Stimulated activated CD4-positive, alpha-beta T cell treated with anti-CD3 and anti-CD28 coated beads, Interleukin-15, amount 100 ng/mL, for 48 hours (primary cell): ENCODE measurements at regions not wholly inside any gene's neighbourhood (a gene's known extent, or its start where the extent isn't known, plus 50 kb on each side); places are given as distances from the start of the nearest gene placed in this dataset.
"Not testable (repeated sequence)": the region's sequence is repeated elsewhere in the genome, so short reads cannot be mapped to it uniquely, and the experiment has no call there.

Source experiments
- DNase-seq, 2 donors: peaks; one replicate each; pipeline ENCODE4 v3.0.0-alpha.2; 2020; ENCODE audit warnings: low read depth in 2 of 2

- DNase-seq: no peak
These were observed 923.2 kb downstream of the NLGN4X start for GRCh38 chrX:5305452-5305851.

GRCh38 chrX:5295004-5295403 is 933.7 kb downstream of the NLGN4X start:
- no peak for DNase-seq

- DNase-seq: no peak
These were observed 938.0 kb downstream of the NLGN4X start for GRCh38 chrX:5290635-5291034.

GRCh38 chrX:5289949-5290348 is 938.7 kb downstream of the NLGN4X start:
- DNase-seq: not testable (repeated sequence)

- no peak for DNase-seq
These were observed 949.8 kb downstream of the NLGN4X start for GRCh38 chrX:5278908-5279307.

- DNase-seq: no peak
These were observed 963.3 kb downstream of the NLGN4X start for GRCh38 chrX:5265324-5265850.

- DNase-seq: no peak
These were observed 978.6 kb downstream of the NLGN4X start for GRCh38 chrX:5250106-5250505.

GRCh38 chrX:5242091-5242790 is 986.4 kb downstream of the NLGN4X start:
- DNase-seq: no peak

- no peak for DNase-seq
These were observed 991.9 kb downstream of the NLGN4X start for GRCh38 chrX:5236749-5237148.

GRCh38 chrX:5236096-5236495 is 992.6 kb downstream of the NLGN4X start:
- no peak for DNase-seq

GRCh38 chrX:5233830-5234229 is 994.8 kb downstream of the NLGN4X start:
- DNase-seq: no peak

- no peak for DNase-seq
These were observed 1008.2 kb downstream of the NLGN4X start for GRCh38 chrX:5220421-5220820.

- DNase-seq: no peak
These were observed 1033.9 kb downstream of the NLGN4X start for GRCh38 chrX:5194806-5195205.

- no peak for DNase-seq
These were observed 1048.4 kb downstream of the NLGN4X start for GRCh38 chrX:5180135-5180741.

- no peak for DNase-seq
These were observed 1051.9 kb downstream of the NLGN4X start for GRCh38 chrX:5176766-5177165.

- no peak for DNase-seq
These were observed 1065.0 kb downstream of the NLGN4X start for GRCh38 chrX:5163663-5164062.

GRCh38 chrX:5155301-5155700 is 1073.4 kb downstream of the NLGN4X start:
- DNase-seq: no peak

GRCh38 chrX:5145957-5146356 is 1082.7 kb downstream of the NLGN4X start:
- no peak for DNase-seq

- no peak for DNase-seq
These were observed 1086.0 kb downstream of the NLGN4X start for GRCh38 chrX:5142644-5143043.

GRCh38 chrX:5122181-5122678 is 1106.4 kb downstream of the NLGN4X start:
- DNase-seq: no peak

GRCh38 chrX:5117816-5118215 is 1110.9 kb downstream of the NLGN4X start:
- DNase-seq: no peak

- no peak for DNase-seq
These were observed 1115.5 kb downstream of the NLGN4X start for GRCh38 chrX:5113128-5113527.

GRCh38 chrX:5100004-5100403 is 1128.7 kb downstream of the NLGN4X start:
- no peak for DNase-seq
